SK-N-DZ (cell line): ENCODE measurements at regions not wholly inside any gene's neighbourhood (a gene's known extent, or its start where the extent isn't known, plus 50 kb on each side); places are given as distances from the start of the nearest gene placed in this dataset.

Experiments
- DNase-seq: peaks from one replicate; pipeline ENCODE4 v3.0.0-alpha.2; 2015; ENCODE audit warnings: low spot score

DNA sequence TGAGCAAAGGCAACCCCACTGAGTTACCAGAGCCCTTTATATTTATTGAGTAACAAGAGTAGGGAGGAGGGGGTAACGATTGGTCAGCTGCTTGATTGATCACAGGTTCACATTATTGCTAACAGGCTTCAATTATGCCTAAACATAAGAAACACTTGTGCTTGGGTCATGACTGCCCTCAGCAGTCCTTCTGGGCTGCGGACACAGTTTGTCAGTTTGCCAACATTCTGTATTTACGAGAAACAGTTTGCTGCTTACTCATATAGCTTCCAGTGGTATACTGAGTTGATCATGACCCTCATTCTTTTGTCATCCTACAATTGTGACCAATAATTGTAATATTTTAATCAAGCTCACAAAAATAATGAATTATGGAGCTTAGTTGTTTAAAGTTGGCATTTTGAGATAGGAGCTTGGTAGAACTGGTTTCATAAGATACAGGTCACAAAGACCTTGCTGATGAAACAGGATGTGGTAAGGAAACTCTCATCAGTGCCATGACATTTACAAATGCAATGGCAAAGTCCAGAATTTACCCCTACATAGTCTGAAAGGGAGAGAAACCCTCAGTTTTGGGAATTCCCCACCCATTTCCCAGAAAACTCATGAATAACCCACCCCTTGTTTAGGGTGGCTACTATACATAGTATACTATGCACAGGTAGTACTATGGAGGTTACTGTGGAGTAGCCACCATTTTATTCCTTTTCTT, 1421.0 kb upstream of the FLRT2 start:
- DNase-seq = no peak

DNA sequence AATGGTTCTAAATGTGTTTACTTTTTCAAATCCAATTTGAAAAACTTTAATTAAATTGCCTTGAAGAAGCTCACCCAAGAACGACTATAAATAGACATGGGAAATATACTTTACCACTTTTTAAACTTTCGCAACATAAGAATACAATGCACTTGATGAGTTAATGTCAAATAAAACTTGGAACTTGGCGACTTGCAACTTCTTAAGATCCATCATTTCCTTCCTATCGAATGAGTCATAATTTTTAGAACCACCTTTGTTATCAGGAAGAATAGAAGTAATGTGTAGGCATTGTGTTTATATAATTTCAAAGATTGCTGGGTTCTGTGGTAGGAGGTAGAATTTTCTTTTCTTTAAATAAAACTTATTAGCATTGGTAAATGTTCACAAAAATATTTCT, 1417.4 kb upstream of the FLRT2 start:
- no peak for DNase-seq

DNA sequence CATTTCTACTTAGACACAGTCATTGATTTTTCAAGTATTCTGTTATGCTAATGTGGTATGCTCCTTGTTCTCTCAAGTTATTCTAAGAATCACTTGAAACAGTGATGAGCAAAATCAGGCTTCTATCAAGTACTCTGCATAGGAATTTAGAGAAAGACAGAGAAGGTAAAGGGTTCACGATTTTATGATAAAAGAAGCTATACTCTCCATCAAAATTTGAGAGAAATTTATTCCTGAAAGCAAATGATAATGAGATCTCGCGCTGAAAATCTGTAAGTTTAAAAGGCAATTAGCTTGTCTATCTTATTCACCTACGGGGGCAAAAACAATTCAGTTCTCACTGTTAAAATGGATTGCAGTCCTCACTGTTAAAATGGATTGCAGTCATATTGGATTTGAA, 1404.3 kb upstream of the FLRT2 start:
- DNase-seq = no peak

DNA sequence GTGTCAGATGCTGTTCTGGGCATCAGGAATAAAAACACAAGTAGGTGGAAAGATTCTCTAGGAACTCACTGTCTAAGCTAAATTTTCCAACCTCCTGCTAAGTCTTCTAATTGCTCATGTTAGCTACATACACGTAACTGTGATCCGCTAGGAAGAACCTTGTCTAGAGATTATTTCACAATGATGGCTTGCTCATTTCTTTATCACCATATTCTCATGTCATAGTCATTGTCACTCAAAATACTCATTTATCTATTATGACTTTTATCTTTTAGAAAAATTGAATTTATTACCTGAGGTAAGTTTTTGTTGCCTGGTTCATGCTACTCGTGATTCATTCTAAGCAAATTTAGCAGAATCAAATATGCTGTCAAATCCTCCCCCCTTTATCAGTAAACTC, 1402.4 kb upstream of the FLRT2 start:
- no peak for DNase-seq

DNA sequence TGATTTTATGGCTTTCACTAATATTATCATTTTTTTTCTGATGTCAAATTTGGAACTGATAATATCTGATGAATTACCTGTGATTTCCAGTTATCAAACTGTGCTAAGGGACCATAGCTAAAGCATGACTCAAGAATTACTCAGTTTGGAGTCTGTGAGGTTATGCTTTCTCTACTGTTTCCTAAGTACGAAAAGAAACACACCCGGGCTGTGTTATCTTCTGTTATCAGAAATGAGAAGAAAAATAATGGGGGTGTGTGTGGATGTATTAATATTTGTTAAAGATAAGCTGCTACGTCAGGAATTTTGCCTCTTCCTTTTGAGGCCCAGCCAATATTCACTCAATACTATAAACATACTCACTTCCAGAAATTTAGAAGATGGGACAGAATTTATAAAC, 1401.9 kb upstream of the FLRT2 start:
- DNase-seq = no peak

DNA sequence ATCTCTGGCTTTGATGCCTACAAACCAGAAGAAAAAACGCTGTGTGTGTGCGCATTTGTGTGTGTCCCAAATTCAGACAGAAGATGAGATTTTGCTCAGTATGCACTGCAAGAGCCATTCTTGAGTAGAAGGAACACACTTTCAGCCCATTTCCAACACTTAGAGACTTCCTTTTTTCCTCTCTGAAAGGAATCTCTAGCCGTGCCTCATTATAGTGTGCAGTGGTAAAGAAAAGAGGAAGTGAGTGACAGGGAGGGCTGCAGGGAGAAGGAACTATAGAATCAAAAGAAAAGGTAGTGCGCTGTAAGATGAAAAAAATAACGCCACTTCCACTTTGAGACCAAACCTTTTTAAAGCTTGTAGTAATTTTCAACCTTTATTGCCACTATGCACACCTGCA, 1400.9 kb upstream of the FLRT2 start:
- DNase-seq = no peak

DNA sequence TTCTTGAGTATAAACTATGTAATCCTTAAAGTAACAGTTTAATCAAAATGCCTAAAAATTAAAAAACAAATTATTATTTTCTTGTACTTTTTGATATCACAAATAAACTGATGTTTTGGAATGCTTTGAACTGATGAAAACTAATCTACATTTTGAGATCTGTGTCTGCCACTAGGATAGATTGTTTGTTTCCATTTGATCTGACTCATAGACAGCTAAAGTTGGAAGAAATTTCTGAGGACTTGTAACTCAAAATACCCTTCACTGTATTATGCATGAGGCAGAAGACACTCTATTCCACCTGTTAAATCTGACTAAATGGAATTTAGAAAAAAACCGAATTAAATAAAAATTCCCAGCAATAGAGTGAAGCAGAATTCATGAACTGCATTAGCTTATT, 1400.0 kb upstream of the FLRT2 start:
- DNase-seq = no peak

DNA sequence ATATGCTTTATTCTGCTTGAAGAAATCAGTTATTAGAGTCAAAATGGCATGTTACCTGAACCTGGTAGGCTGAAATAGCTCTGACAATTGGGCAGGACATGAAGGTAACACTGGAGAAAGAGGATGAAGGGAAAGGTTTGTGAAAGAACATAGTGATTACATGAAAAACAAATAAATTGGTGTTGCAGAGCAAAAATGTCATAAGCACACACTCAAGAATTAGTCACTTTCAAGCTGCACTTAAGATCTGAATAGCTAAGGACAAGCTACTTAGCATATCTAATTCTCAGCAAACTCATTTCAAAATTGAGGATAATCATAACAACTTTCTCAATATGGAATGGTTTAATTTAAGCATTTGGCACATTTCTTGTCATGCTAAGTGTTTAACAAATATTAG, 1398.0 kb upstream of the FLRT2 start:
- DNase-seq = no peak

DNA sequence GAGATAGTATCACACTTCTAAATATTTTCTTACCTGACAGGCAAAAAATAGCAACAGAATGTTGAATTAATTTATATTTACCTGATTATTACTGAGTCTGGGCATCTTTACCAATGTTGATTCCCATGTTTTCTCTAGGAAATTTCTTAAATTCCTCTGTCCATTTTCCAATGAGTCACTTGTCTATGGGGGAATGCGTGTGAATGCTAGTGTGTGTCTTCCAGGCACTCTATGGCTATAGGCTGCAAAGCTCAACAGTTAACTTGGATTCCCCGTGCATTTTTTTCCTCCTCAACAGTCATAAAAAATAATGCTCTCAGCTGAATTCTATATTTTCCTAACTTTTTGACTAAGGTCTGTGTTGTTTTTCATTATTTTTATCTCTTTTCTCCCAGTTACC, 1385.8 kb upstream of the FLRT2 start:
- no peak for DNase-seq

DNA sequence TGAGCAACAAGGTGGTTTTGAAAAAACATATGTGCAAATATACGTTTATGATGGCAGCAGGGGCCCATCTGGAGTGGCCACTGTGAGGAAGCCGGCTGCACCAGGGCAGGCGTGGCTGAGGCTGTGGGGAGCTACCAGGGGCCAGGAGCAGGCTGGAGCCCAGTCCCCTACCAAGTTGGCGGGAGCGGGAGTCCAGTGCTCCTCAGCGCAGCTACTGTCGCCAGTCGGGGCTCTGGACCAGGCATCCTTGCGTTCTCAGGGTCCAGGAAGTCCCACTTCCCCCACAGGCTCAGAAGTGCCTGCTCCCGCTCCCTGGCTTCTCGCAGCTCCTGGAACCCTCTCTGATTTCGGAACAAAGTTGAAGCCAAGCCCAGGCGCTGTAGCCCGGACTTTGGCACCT, 1377.5 kb upstream of the FLRT2 start:
- DNase-seq = no peak

DNA sequence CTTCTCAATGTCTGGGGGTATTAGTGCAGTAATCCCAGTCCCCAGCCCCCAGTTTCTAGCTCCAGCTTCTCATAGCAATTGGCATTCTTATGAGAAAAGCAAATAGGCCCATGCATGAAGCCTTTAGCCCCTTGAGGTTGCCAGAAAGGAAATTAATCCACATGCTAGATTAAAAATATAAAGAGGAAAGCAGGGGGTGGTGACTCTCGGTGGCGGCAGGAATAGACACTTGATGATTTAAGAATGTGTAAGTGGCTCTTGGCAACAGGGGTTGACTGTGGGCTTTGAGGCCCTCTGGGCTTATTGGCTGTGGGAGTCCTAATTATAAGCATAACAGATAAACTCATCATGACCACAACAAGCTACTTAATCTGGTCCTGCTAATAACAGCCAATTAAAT, 1367.3 kb upstream of the FLRT2 start:
- DNase-seq = no peak

DNA sequence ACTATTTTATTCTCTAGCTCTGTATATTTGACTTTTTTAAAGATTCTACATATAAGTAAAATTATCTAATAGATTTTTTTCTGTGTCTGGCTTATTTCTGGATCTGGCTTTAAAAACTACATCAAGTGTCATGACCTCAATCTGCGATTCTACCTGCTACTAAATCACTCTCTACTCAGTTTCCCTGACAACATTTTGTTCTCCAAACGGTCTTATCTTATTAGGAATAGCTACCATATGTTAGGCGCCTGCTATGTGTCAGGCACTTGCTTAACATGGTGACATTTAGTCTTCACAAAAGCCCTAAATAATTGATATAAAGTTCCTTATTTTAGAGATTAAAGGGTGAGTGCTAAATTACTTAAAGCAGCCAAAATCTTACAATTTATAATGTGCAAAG, 1362.9 kb upstream of the FLRT2 start:
- peak; percentile 70 for DNase-seq

DNA sequence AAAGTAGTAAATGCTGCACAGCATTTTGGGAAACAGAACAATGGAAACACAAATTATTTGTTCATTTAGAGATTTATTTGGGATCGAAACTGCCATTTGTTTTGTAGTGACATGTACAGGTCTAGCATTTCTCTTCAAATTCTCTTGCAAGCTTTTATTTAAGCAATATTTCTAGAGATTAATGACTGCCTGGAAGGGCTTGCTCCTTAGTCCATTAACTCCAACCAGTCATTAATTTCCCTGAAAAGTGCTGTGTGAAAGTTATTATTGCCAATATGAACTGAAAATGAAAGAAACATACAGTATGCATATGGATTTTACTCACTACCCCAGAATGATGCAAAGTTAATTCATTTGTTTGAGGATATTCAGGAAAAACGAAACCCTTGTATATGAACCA, 1349.6 kb upstream of the FLRT2 start:
- DNase-seq = no peak

DNA sequence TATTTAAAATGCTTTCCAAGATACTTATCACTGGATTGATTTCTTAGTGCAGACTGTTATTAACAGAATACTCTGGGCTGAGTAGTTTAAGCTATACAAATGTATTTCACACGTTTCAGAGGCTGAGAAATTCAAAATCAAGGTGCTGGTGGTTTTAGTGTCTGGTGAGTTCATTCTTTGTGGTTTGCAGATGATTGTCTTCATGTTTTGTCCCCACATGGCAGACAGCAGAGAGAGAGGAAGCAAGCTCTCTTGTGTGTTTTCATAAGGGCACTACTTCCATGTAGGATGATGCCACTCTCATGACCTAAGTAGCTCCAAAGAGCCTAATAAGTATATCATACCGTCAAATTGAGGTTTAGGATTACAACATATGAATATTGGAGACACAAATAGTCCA, 1348.9 kb upstream of the FLRT2 start:
- no peak for DNase-seq

DNA sequence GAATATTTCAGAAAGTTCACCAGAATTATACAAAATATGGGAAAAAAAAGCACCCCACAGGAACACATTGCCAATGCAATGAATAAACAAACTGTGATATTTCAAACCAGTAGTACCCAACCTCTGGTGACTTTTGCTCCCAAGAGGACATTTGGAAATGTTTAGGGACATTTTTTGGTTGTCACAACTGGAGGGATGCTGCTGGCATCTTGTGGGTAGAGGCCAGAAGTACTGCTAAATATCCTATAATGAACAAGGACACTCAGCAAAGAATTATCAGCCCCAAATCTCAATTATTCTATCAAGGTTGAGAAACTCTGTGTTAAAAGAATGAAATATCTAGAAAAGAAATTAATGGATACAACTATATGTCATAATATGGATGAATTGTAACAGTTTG, 1334.4 kb upstream of the FLRT2 start:
- no peak for DNase-seq

DNA sequence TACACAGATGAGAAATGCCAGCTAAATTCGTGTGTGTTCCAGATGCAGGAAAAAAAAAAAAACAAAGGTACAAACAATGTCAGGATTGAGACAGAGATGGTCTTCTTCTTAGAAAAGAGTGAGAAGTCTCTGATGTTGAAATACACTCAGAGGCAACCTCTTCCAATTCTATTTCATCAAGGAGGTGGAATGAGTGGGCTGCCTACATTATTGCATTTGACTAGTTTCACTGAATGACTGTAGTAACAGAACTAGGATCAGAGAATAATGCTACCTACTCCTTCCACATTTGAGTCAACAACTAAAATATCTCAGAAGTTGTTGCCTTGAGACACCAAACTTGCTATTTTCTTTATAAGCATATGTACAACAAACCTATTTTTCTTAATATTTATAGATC, 1332.2 kb upstream of the FLRT2 start:
- DNase-seq = no peak

DNA sequence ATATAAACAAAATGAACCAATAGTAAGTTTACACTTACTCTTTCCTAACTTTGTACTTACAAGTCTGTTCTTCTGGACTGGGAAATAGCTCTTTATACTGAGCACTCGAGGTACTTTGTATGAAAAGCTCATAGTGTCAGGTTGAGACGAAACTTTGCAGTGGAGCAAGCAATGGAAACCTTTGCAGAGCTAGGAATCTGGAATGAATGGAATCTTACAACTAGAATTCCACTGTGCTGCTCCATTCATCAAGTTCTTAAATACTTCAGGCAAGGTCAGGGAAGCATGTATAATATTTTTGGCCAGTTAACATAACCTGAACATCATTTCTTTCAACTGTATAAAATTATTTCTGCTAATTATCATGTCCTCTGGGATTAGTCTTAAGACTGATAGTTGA, 1327.5 kb upstream of the FLRT2 start:
- DNase-seq = no peak

DNA sequence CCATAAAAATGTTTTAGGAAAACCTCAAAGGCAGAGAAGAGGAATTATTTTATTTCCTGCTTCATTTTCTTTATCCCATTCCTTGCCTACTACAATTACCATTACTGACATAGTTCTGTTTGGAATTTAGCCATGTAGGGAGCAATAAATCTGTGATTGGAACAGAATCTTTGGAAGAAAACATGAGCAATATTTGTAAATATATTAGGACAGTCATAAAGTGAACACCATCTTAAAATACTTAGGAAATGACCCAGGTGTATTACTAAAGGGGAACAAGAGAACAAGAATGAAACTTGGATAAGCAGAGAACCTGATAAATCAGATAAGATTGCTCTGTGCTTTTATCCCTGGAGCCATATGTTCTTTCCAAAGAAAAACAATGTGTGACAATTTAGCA, 1326.0 kb upstream of the FLRT2 start:
- no peak for DNase-seq

DNA sequence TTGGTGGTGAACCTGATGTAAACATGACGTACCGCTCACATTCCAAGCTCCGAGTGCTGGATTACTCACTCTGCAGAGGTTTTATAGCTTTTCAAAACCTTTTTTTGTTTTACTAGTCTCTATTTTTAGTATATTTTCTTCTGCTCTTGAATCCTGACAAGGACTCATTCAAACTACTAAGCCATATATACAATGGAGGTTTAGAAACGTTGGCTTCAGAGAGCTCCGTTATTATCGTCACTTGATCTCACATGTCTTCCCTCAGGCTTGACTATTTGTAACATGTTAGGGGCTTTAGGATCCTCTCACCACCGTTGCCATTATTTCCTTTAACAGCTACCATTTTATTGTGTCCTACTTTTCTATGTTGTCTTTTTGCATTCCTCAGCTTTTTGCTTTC, 1321.5 kb upstream of the FLRT2 start:
- DNase-seq = no peak

DNA sequence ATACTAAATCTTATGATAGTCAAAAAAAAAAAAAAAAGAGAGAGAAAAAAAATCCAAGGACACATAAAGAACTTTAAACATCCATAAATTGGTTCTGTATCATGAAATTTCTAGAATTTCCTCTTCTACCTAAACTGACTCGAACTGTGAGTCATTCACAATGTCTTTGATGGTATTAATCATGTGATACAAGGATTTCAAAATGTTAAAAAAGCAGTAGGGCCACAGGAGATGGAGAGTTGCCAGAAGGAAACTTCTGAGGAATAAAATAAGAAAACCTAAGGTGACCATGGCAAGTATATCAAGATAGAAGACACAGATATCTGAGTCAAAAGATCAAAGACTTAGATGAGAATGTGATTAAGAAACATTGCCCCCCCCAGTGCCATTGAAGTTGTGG, 1320.9 kb upstream of the FLRT2 start:
- DNase-seq = no peak

DNA sequence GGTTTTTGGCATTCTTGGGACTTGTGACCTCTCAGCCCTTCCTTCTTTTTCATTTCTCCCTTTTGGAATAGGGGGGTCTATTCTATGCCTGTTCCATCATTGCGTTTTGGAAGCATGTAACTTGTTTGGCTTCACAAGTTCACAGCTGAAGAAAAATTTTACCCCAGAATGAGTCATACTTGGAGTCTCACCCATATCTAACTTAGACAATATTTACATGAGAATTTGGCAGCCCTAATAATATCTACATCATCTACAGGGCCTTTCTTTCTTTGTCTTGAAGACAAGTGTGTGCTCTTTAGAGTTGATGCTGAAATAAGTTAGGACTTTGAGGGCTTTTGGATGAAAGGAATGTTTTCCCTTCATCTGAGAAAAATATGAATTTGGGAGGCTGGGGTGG, 1312.9 kb upstream of the FLRT2 start:
- no peak for DNase-seq

DNA sequence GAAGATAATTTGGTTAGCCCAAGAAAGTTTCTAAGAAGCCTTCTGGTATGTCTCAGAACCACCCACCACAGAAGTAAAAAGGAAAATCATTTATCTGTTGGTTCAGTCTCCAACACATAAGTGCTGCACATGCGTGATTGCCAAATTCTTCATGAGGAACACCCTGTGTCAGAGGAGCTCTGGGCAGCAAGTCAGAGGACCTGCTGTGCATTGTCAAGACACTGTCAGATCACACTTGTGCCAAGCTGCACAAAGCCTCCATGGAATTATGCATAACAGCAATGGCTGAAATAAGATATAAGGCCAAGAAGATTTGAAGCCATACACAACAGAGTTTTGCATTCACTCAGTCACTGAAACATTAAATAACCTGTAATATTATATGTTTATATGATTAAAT, 1304.7 kb upstream of the FLRT2 start:
- no peak for DNase-seq

DNA sequence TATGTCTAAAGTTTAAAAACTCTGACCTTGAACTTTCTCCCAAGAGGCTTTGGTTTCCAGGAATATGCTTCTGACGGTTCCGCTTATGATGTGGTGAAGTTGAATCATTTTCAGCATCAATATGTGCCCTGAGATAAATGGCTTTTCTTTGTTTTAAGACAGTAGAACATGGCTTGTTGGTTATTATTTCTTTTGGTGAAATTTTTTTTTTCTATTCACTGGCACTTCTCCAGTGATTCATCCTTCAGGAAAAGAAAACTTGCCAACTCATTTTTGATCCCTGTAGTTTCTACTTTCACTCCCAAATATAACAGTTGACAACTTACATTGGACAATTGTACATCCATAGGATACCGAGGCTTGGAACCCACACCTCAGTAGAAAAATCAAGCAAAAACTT, 1301.2 kb upstream of the FLRT2 start:
- no peak for DNase-seq

DNA sequence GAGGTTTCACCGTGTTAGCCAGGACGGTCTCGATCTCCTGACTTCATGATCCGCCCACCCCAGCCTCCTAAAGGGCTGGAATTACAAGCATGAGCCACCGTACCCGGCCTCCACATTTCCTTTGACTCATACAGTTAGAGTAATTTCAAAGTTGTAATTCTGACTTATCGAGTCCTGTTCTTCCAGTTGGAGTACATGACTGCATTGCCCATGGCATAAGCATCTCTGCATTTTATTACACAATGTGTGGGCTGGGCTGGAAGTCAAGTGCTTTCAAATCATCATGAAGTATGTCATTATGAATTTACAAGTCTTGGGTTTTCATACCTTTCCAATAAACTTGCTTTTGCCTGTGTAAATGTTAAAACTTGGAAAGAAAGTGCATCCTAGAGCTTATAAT, 1295.7 kb upstream of the FLRT2 start:
- DNase-seq = no peak
